ENCODE measurements at regions not wholly inside any gene's neighbourhood (a gene's known extent, or its start where the extent isn't known, plus 50 kb on each side); places are given as distances from the start of the nearest gene placed in this dataset.

GRCh38 chr18:5620289-5620688 lies 76.5 kb upstream of the EPB41L3 start:
- Histone ChIP-seq H3K4me3 (no peak overlapping the region), H3K27me3 (peaks cover 0 to 14% (median 0%) of the 10 kb centered on the region in 3 donors), H3K36me3 (no peaks in the 10 kb centered on the region), H3K27ac (no peak overlapping the region), H3K9me3 (no peaks in the 10 kb centered on the region), H3K4me1 (no peaks in the 10 kb centered on the region)
- TF ChIP-seq CTCF (IDR thresholded peaks at IDR 0.05 in 4 of 5, conservative IDR thresholded peaks at IDR 0.05 in 1 of 5), result no peak
- TF ChIP-seq POLR2A (IDR thresholded peaks at IDR 0.05), result no peak
- intact Hi-C loops (cut with DNase I; ENCODE audit: low total_unique reads) (no loop called here), in situ Hi-C loops (cut with MboI; ENCODE audit: low sequenced_read_pairs in 4 of 4) (loop anchor here in 1 of 4 donors (25.0 kb wide), 1 partner anchor 217 kb away; no protein-coding TSS in a partner anchor)
- DNase-seq (no peak), ATAC-seq (no peak)

- H3K36me3 ChIP-seq, result no peaks in the 10 kb centered on the region
- no peak overlapping the region for H3K4me3 ChIP-seq
- H3K9me3 ChIP-seq, result no peaks in the 10 kb centered on the region
- peaks cover 0 to 5% (median 0%) of the 10 kb centered on the region in 3 donors for H3K27me3 ChIP-seq
- no peak for DNase-seq
- TF ChIP-seq CTCF (IDR thresholded peaks at IDR 0.05 in 4 of 5, conservative IDR thresholded peaks at IDR 0.05 in 1 of 5), result no peak
- no peak for TF ChIP-seq POLR2A (IDR thresholded peaks at IDR 0.05)
- H3K27ac ChIP-seq, result no peak overlapping the region
- H3K4me1 ChIP-seq, result no peaks in the 10 kb centered on the region
- intact Hi-C loops (cut with DNase I; ENCODE audit: low total_unique reads) (no loop called here), in situ Hi-C loops (cut with MboI; ENCODE audit: low sequenced_read_pairs in 4 of 4) (loop anchor here in 1 of 4 donors (25.0 kb wide), 1 partner anchor 218 kb away; no protein-coding TSS in a partner anchor)
- no peak for ATAC-seq
Observed at GRCh38 chr18:5619376-5619775, 75.6 kb upstream of the EPB41L3 start.

- Histone ChIP-seq H3K4me3 (no peak overlapping the region), H3K36me3 (no peaks in the 10 kb centered on the region), H3K27ac (no peak overlapping the region), H3K27me3 (no peaks in the 10 kb centered on the region), H3K9me3 (no peaks in the 10 kb centered on the region), H3K4me1 (no peaks in the 10 kb centered on the region)
- in situ Hi-C loops (cut with MboI; ENCODE audit: low sequenced_read_pairs in 4 of 4), result loop anchor here in 1 of 4 donors (25.0 kb wide), 1 partner anchor 219 kb away; no protein-coding TSS in a partner anchor
- intact Hi-C loops (cut with DNase I; ENCODE audit: low total_unique reads), result no loop called here
- TF ChIP-seq CTCF (IDR thresholded peaks at IDR 0.05 in 4 of 5, conservative IDR thresholded peaks at IDR 0.05 in 1 of 5) (no peak), POLR2A (IDR thresholded peaks at IDR 0.05) (no peak)
- no peak for DNase-seq
- no peak for ATAC-seq
Observed at GRCh38 chr18:5618047-5618688, 74.4 kb upstream of the EPB41L3 start.

GRCh38 chr18:5611221-5611620 lies 67.4 kb upstream of the EPB41L3 start:
- H3K4me1 ChIP-seq, result no peaks in the 10 kb centered on the region
- H3K4me3 ChIP-seq, result no peak overlapping the region
- in situ Hi-C loops (cut with MboI; ENCODE audit: low sequenced_read_pairs in 4 of 4) (loop anchor here in 1 of 4 donors (25.0 kb wide), 1 partner anchor 226 kb away; no protein-coding TSS in a partner anchor), intact Hi-C loops (cut with DNase I; ENCODE audit: low total_unique reads) (no loop called here)
- no peaks in the 10 kb centered on the region for H3K36me3 ChIP-seq
- TF ChIP-seq POLR2A (IDR thresholded peaks at IDR 0.05) (no peak), CTCF (IDR thresholded peaks at IDR 0.05 in 4 of 5, conservative IDR thresholded peaks at IDR 0.05 in 1 of 5) (no peak)
- no peak overlapping the region for H3K27ac ChIP-seq
- no peaks in the 10 kb centered on the region for H3K27me3 ChIP-seq
- DNase-seq (no peak), ATAC-seq (no peak)
- no peaks in the 10 kb centered on the region for H3K9me3 ChIP-seq
